Suprapubic skin (tissue), 3 donors: ENCODE measurements at regions not wholly inside any gene's neighbourhood (a gene's known extent, or its start where the extent isn't known, plus 50 kb on each side); places are given as distances from the start of the nearest gene placed in this dataset.

ENCODE experiments used
- CTCF ChIP-seq, 2 donors: fragments of 200-600 bp in 1 of 2; fragments of 450-650 bp in 1 of 2; sonication (generic) in 1 of 2; IDR thresholded peaks; one replicate each; pipeline ENCODE4 v1.5.1; 2016 to 2019; ENCODE audit warnings: antibody characterized with exemption in 2 of 2, mild to moderate bottlenecking in 1 of 2, moderate library complexity in 1 of 2
- EP300 ChIP-seq: sonication (generic); formaldehyde crosslinking; IDR thresholded peaks from one replicate; pipeline ENCODE4 v1.6.1; 2017; ENCODE audit warnings: antibody characterized with exemption

GRCh38 chr3:70873686-70874085 is 561.2 kb upstream of the MDFIC2 start:
- TF ChIP-seq EP300 (no peak), CTCF (IDR thresholded peaks at IDR 0.05) (no peak)
